Heart right ventricle (tissue), 16 donors: ENCODE measurements at regions not wholly inside any gene's neighbourhood (a gene's known extent, or its start where the extent isn't known, plus 50 kb on each side); places are given as distances from the start of the nearest gene placed in this dataset.

ENCODE experiments used
- ATAC-seq, 8 donors: fragments of 200-7000 bp; cut with Tn5 transposase; one replicate each; pipeline ENCODE4 v1.9.1; 2020; ENCODE audit warnings: mild to moderate bottlenecking in 8 of 8, moderate library complexity in 8 of 8, moderate number of reproducible peaks in 1 of 8
- DNase-seq, 2 donors: peaks; one replicate each; pipeline ENCODE4 v3.0.0-alpha.2; 2020
- H3K27ac ChIP-seq, 10 donors: fragments of 200-600 bp; sonication (generic) in 2 of 10; one replicate each; pipeline versions ENCODE4 v1.5.0 to v1.8.0; 2020 to 2022; ENCODE audit warnings: mild to moderate bottlenecking in 3 of 10
- H3K27me3 ChIP-seq, 7 donors: fragments of 200-600 bp; one replicate each; pipeline ENCODE4 v1.8.0; 2021 to 2022; ENCODE audit warnings: mild to moderate bottlenecking in 2 of 7
- H3K36me3 ChIP-seq, 9 donors: fragments of 200-600 bp; sonication (generic) in 1 of 9; one replicate each; pipeline versions ENCODE4 v1.5.0 to v1.8.0; 2020 to 2022; ENCODE audit warnings: mild to moderate bottlenecking in 2 of 9
- H3K4me1 ChIP-seq, 9 donors: fragments of 200-600 bp; sonication (generic) in 1 of 9; one replicate each; pipeline versions ENCODE4 v1.5.0 to v1.8.0; 2020 to 2022; ENCODE audit warnings: mild to moderate bottlenecking in 4 of 9
- H3K4me3 ChIP-seq, 10 donors: fragments of 200-600 bp; sonication (generic) in 2 of 10; one replicate each; pipeline versions ENCODE4 v1.5.0 to v1.8.0; 2020 to 2022; ENCODE audit warnings: mild to moderate bottlenecking in 7 of 10, moderate library complexity in 2 of 10
- H3K9me3 ChIP-seq, 11 donors: fragments of 200-600 bp in 10 of 11; sonication (generic) in 2 of 11; one replicate each; pipeline versions ENCODE4 v1.5.0 to v1.8.0; 2013 to 2022; ENCODE audit warnings: mild to moderate bottlenecking in 2 of 11, control low read depth in 1 of 11, moderate library complexity in 1 of 11
- CTCF ChIP-seq, 9 donors: fragments of 200-600 bp; sonication (generic) in 2 of 9; IDR thresholded peaks; one replicate each; pipeline versions ENCODE4 v1.5.0 to v1.8.0; 2021 to 2022; ENCODE audit warnings: antibody characterized with exemption in 9 of 9, mild to moderate bottlenecking in 5 of 9, moderate library complexity in 1 of 9
- WGBS, 2 donors: extraction: QIAGEN DNeasy Blood & Tissue Kit; methylation state at CpG; one replicate each; pipeline ENCODE4 v1.1.7; 2013; ENCODE audit warnings: inconsistent platforms in 1 of 2; 5-methylcytosine and 5-hydroxymethylcytosine counted together
- intact Hi-C, 10 donors: fragments of 100-400 bp; cut with DNase I; formaldehyde crosslinking; loops; one replicate each; pipeline versions ENCODE4 v1.11.1 to v1.14.2; 2022
- donor health status: Arrhythmogenic right ventricular cardiomyopathy.
- donor health status: ischemic (EF 13 %, LVEDD 7.1; RV severe dilation, severe dysfunction).
- donor health status: healthy with polysubstance abuse.
- donor health status: DM: no; HTN: yes; CAD: no.
- donor health status: DM: no; HTN: no; CAD: no.
- donor health status: ischemic (EF 25% LVEDD 6.9; RV normal size, moderate dysfunction).
- donor health status: ischemic (EF 25% LVEDD 5.7; RV mildly dilated, moderate dysfunction).
- donor health status: healthy.
- donor health status: DM: yes; HTN: yes; CAD: no.
- donor health status: Ischemic cardiomyopathy.
- donor health status: ischemic (EF 35%, LVEDD 5.7; RV mildly dilated, moderate dysfunction).
- donor health status: nonischemic (EF 11% LVEDD 7.7; RV severe dilation, severe dysfunction).
- donor health status: DM: yes; HTN: yes; CAD: no.
- donor health status: PGD.
- donor health status: ischemic (EF 29% LVEDD 5.4; RV normal size, mild dysfunction).
- donor health status: nonischemic (EF 23%, LVEDD 6.1; RV moderate dilation, normal function).

GRCh38 chr18:67618061-67618460 lies 101.5 kb upstream of the DSEL start:
- Histone ChIP-seq H3K27ac (no peak overlapping the region), H3K9me3 (no peaks in the 10 kb centered on the region), H3K4me1 (no peaks in the 10 kb centered on the region), H3K36me3 (no peaks in the 10 kb centered on the region), H3K27me3 (no peaks in the 10 kb centered on the region), H3K4me3 (no peak overlapping the region)
- 78 to 86% methylated on average over 4 of the region's 4 CpGs for WGBS, 2 donors
- intact Hi-C loops, result no loop called here
- DNase-seq (no peak), ATAC-seq (no peak)
- no peak for TF ChIP-seq CTCF (IDR thresholded peaks at IDR 0.05)

GRCh38 chr18:67615876-67616275 lies 99.4 kb upstream of the DSEL start:
- peaks cover 0 to 6% (median 0%) of the 10 kb centered on the region in 11 donors for H3K9me3 ChIP-seq
- H3K36me3 ChIP-seq, result no peaks in the 10 kb centered on the region
- no peaks in the 10 kb centered on the region for H3K4me1 ChIP-seq
- no peak overlapping the region for H3K4me3 ChIP-seq
- no peak overlapping the region for H3K27ac ChIP-seq
- no peak for ATAC-seq
- TF ChIP-seq CTCF (IDR thresholded peaks at IDR 0.05), result no peak
- no peak for DNase-seq
- WGBS, 2 donors, result 85% methylated on average over 3 of the region's 3 CpGs
- intact Hi-C loops, result no loop called here
- no peaks in the 10 kb centered on the region for H3K27me3 ChIP-seq

GRCh38 chr18:67613731-67614130 lies 97.2 kb upstream of the DSEL start:
- peaks cover 0 to 6% (median 0%) of the 10 kb centered on the region in 11 donors for H3K9me3 ChIP-seq
- no peak for TF ChIP-seq CTCF (IDR thresholded peaks at IDR 0.05)
- no peaks in the 10 kb centered on the region for H3K4me1 ChIP-seq
- H3K36me3 ChIP-seq, result no peaks in the 10 kb centered on the region
- WGBS, 2 donors, result 78 to 80% methylated on average over 5 of the region's 5 CpGs
- no peak overlapping the region for H3K27ac ChIP-seq
- DNase-seq, result no peak
- no peaks in the 10 kb centered on the region for H3K27me3 ChIP-seq
- H3K4me3 ChIP-seq, result no peak overlapping the region
- no peak for ATAC-seq
- intact Hi-C loops, result no loop called here

- TF ChIP-seq CTCF (IDR thresholded peaks at IDR 0.05), result no peak
- DNase-seq, result no peak
- H3K27ac ChIP-seq, result no peak overlapping the region
- no peak for ATAC-seq
- H3K27me3 ChIP-seq, result no peaks in the 10 kb centered on the region
- H3K4me1 ChIP-seq, result no peaks in the 10 kb centered on the region
- H3K4me3 ChIP-seq, result no peak overlapping the region
- intact Hi-C loops, result no loop called here
- peaks cover 0 to 6% (median 0%) of the 10 kb centered on the region in 11 donors for H3K9me3 ChIP-seq
- 83 to 91% methylated on average over 1 of the region's 1 CpG for WGBS, 2 donors
- no peaks in the 10 kb centered on the region for H3K36me3 ChIP-seq
Measured at GRCh38 chr18:67612281-67612680, 95.8 kb upstream of the DSEL start.
